Activated CD4-positive, alpha-beta T cell treated with anti-CD3 and anti-CD28 coated beads for 36 hours (primary cell): ENCODE measurements at regions not wholly inside any gene's neighbourhood (a gene's known extent, or its start where the extent isn't known, plus 50 kb on each side); places are given as distances from the start of the nearest gene placed in this dataset.

Experiments used
- ATAC-seq: fragments of 200-7000 bp; cut with Tn5 transposase; one replicate; pipeline ENCODE4 v1.10.0; 2021; ENCODE audit warnings: mild to moderate bottlenecking, moderate library complexity
- CTCF ChIA-PET: fragments of 350-600 bp; sonication (Branson Sonifier 250); formaldehyde crosslinking; loops from one replicate; lab custom pipeline; 2021; ENCODE audit warnings: antibody characterized with exemption; lab: Charles Lee
- POLR2A ChIA-PET: fragments of 350-600 bp; sonication (Branson Sonifier 250); formaldehyde crosslinking; loops from one replicate; lab custom pipeline; 2021; ENCODE audit warnings: antibody characterized with exemption, inconsistent platforms; lab: Charles Lee
- DNase-seq: peaks from one replicate; pipeline ENCODE4 v3.0.0-alpha.2; 2020
- H3K27ac Mint-ChIP-seq: one replicate; pipeline ENCODE4 v1.8.0; 2021; ENCODE audit warnings: mixed read lengths
- H3K27me3 Mint-ChIP-seq: one replicate; pipeline ENCODE4 v1.8.0; 2021; ENCODE audit warnings: mixed read lengths
- H3K36me3 Mint-ChIP-seq: one replicate; pipeline ENCODE4 v1.8.0; 2021; ENCODE audit warnings: low read depth, mixed read lengths
- H3K4me1 Mint-ChIP-seq: one replicate; pipeline ENCODE4 v1.8.0; 2021; ENCODE audit warnings: mixed read lengths
- H3K4me3 Mint-ChIP-seq: one replicate; pipeline ENCODE4 v1.8.0; 2021; ENCODE audit warnings: mild to moderate bottlenecking, moderate library complexity, mixed read lengths
- H3K9me3 Mint-ChIP-seq: one replicate; pipeline ENCODE4 v1.8.0; 2021; ENCODE audit warnings: low read depth, mixed read lengths
- intact Hi-C, 2 experiments: fragments of 100-400 bp; cut with DNase I in 1 of 2; cut with micrococcal nuclease in 1 of 2; formaldehyde crosslinking; loops; one replicate each; pipeline versions ENCODE4 v1.14.2 to v1.15.1; 2022 to 2024; cut with DNase I, micrococcal nuclease

- ATAC-seq = no peak
- Mint-ChIP-seq H3K36me3 (no peaks in the 10 kb centered on the region), H3K9me3 (no peaks in the 10 kb centered on the region), H3K4me1 (peaks cover 3% of the 10 kb centered on the region), H3K27me3 (peaks cover 8% of the 10 kb centered on the region), H3K4me3 (no peak overlapping the region), H3K27ac (no peak overlapping the region)
- POLR2A ChIA-PET = no interaction called here
- DNase-seq = no peak
- intact Hi-C loops = no loop called here
- CTCF ChIA-PET = no interaction called here
Observed at GRCh38 chr5:88556406-88556805, 287.8 kb upstream of the TMEM161B start.

GRCh38 chr5:88555674-88556073 lies 287.0 kb upstream of the TMEM161B start:
- POLR2A ChIA-PET = no interaction called here

GRCh38 chr5:88553986-88554385 lies 285.3 kb upstream of the TMEM161B start:
- H3K9me3 Mint-ChIP-seq = no peaks in the 10 kb centered on the region
- ATAC-seq (no peak), DNase-seq (no peak)
- ChIA-PET POLR2A (no interaction called here), CTCF (no interaction called here)
- no peak overlapping the region for H3K27ac Mint-ChIP-seq
- intact Hi-C loops = no loop called here
- H3K36me3 Mint-ChIP-seq = no peaks in the 10 kb centered on the region
- peaks cover 8% of the 10 kb centered on the region for H3K27me3 Mint-ChIP-seq
- no peak overlapping the region for H3K4me3 Mint-ChIP-seq
- H3K4me1 Mint-ChIP-seq = peaks cover 3% of the 10 kb centered on the region

More at GRCh38 chr5:88555674-88556073, 287.0 kb upstream of the TMEM161B start:
- Mint-ChIP-seq H3K9me3 (no peaks in the 10 kb centered on the region), H3K27ac (no peak overlapping the region), H3K4me1 (peaks cover 3% of the 10 kb centered on the region), H3K36me3 (no peaks in the 10 kb centered on the region), H3K27me3 (peaks cover 8% of the 10 kb centered on the region), H3K4me3 (no peak overlapping the region)
- ATAC-seq (no peak), DNase-seq (peak; percentile 7)
- CTCF ChIA-PET = no interaction called here
- intact Hi-C loops = no loop called here

- intact Hi-C loops = no loop called here
- POLR2A ChIA-PET = no interaction called here
- CTCF ChIA-PET = no interaction called here
- peaks cover 8% of the 10 kb centered on the region for H3K27me3 Mint-ChIP-seq
- H3K4me1 Mint-ChIP-seq = peaks cover 3% of the 10 kb centered on the region
- H3K27ac Mint-ChIP-seq = no peak overlapping the region
- ATAC-seq (no peak), DNase-seq (no peak)
- H3K4me3 Mint-ChIP-seq = no peak overlapping the region
- H3K36me3 Mint-ChIP-seq = no peaks in the 10 kb centered on the region
- no peaks in the 10 kb centered on the region for H3K9me3 Mint-ChIP-seq
Observed at GRCh38 chr5:88553136-88553875, 284.7 kb upstream of the TMEM161B start.

GRCh38 chr5:88552426-88552825 lies 283.8 kb upstream of the TMEM161B start:
- POLR2A ChIA-PET = no interaction called here

GRCh38 chr5:88551724-88552345 lies 283.2 kb upstream of the TMEM161B start:
- Mint-ChIP-seq H3K27me3 (peaks cover 3% of the 10 kb centered on the region), H3K4me3 (no peak overlapping the region), H3K4me1 (peaks cover 3% of the 10 kb centered on the region), H3K27ac (no peak overlapping the region), H3K9me3 (no peaks in the 10 kb centered on the region), H3K36me3 (no peaks in the 10 kb centered on the region)
- intact Hi-C loops = no loop called here
- no peak for DNase-seq
- ChIA-PET CTCF (interaction anchor here (0.5 kb wide), 1 partner anchor 9 kb away, joined by 3 read pairs; no protein-coding TSS in a partner anchor), POLR2A (no interaction called here)
- no peak for ATAC-seq

More at GRCh38 chr5:88552426-88552825, 283.8 kb upstream of the TMEM161B start:
- H3K4me3 Mint-ChIP-seq = no peak overlapping the region
- intact Hi-C loops = no loop called here
- no peaks in the 10 kb centered on the region for H3K36me3 Mint-ChIP-seq
- H3K27ac Mint-ChIP-seq = no peak overlapping the region
- H3K9me3 Mint-ChIP-seq = no peaks in the 10 kb centered on the region
- peaks cover 3% of the 10 kb centered on the region for H3K27me3 Mint-ChIP-seq
- CTCF ChIA-PET = no interaction called here
- no peak for ATAC-seq
- peaks cover 3% of the 10 kb centered on the region for H3K4me1 Mint-ChIP-seq
- DNase-seq = no peak

GRCh38 chr5:88550736-88551135 lies 282.1 kb upstream of the TMEM161B start:
- peaks cover 2% of the 10 kb centered on the region for H3K4me1 Mint-ChIP-seq

GRCh38 chr5:88548136-88548805 lies 279.6 kb upstream of the TMEM161B start:
- H3K36me3 Mint-ChIP-seq = no peaks in the 10 kb centered on the region
- H3K9me3 Mint-ChIP-seq = no peaks in the 10 kb centered on the region
- H3K27ac Mint-ChIP-seq = no peak overlapping the region
- POLR2A ChIA-PET = no interaction called here
- DNase-seq (no peak), ATAC-seq (no peak)
- no peaks in the 10 kb centered on the region for H3K4me1 Mint-ChIP-seq
- intact Hi-C loops = no loop called here
- no peak overlapping the region for H3K4me3 Mint-ChIP-seq
- H3K27me3 Mint-ChIP-seq = peaks cover 3% of the 10 kb centered on the region
- CTCF ChIA-PET = no interaction called here

More at GRCh38 chr5:88550736-88551135, 282.1 kb upstream of the TMEM161B start:
- CTCF ChIA-PET = interaction anchor here (0.5 to 0.6 kb wide), 2 partner anchors 184 to 956 kb away, joined by 3 read pairs; no protein-coding TSS in a partner anchor
- Mint-ChIP-seq H3K9me3 (no peaks in the 10 kb centered on the region), H3K27me3 (no peaks in the 10 kb centered on the region), H3K36me3 (no peaks in the 10 kb centered on the region), H3K27ac (no peak overlapping the region), H3K4me3 (no peak overlapping the region)
- no peak for ATAC-seq
- no peak for DNase-seq
- intact Hi-C loops = no loop called here
- POLR2A ChIA-PET = no interaction called here

GRCh38 chr5:88545338-88545737 lies 276.7 kb upstream of the TMEM161B start:
- Mint-ChIP-seq H3K27ac (no peak overlapping the region), H3K4me1 (no peaks in the 10 kb centered on the region), H3K27me3 (peaks cover 3% of the 10 kb centered on the region), H3K9me3 (no peaks in the 10 kb centered on the region), H3K4me3 (no peak overlapping the region), H3K36me3 (no peaks in the 10 kb centered on the region)
- no peak for ATAC-seq
- intact Hi-C loops = no loop called here
- CTCF ChIA-PET = no interaction called here
- DNase-seq = no peak
- POLR2A ChIA-PET = no interaction called here

GRCh38 chr5:88544671-88545070 lies 276.0 kb upstream of the TMEM161B start:
- Mint-ChIP-seq H3K4me3 (no peak overlapping the region), H3K4me1 (no peaks in the 10 kb centered on the region), H3K9me3 (no peaks in the 10 kb centered on the region), H3K36me3 (no peaks in the 10 kb centered on the region), H3K27ac (no peak overlapping the region), H3K27me3 (peaks cover 3% of the 10 kb centered on the region)
- ATAC-seq (no peak), DNase-seq (no peak)
- POLR2A ChIA-PET = no interaction called here
- intact Hi-C loops = no loop called here
- CTCF ChIA-PET = no interaction called here

- Mint-ChIP-seq H3K27me3 (peaks cover 5% of the 10 kb centered on the region), H3K4me3 (no peak overlapping the region), H3K36me3 (no peaks in the 10 kb centered on the region), H3K4me1 (no peaks in the 10 kb centered on the region), H3K27ac (no peak overlapping the region), H3K9me3 (no peaks in the 10 kb centered on the region)
- intact Hi-C loops = no loop called here
- DNase-seq (no peak), ATAC-seq (no peak)
- ChIA-PET POLR2A (no interaction called here), CTCF (no interaction called here)
Observed at GRCh38 chr5:88544136-88544645, 275.5 kb upstream of the TMEM161B start.
